Stimulated activated naive CD8-positive, alpha-beta T cell treated with anti-CD3 and anti-CD28 coated beads, Interleukin-15, Interleukin-2, amounts not matched to agents 100 U/mL and 50 U/mL, for 24 hours (primary cell): ENCODE measurements at regions not wholly inside any gene's neighbourhood (a gene's known extent, or its start where the extent isn't known, plus 50 kb on each side); places are given as distances from the start of the nearest gene placed in this dataset.
A peak's percentile ranks its signal among the peaks of the same experiment; 100 is the strongest.
"Not testable (repeated sequence)": the region's sequence is repeated elsewhere in the genome, so short reads cannot be mapped to it uniquely, and the experiment has no call there.

ENCODE experiments used
- ATAC-seq: fragments of 150-1000 bp; cut with Tn5 transposase; one replicate; pipeline ENCODE4 v1.10.0; 2021
- DNase-seq: peaks from one replicate; pipeline ENCODE4 v3.0.0; 2021

- DNase-seq (no peak), ATAC-seq (no peak)
Measured at GRCh38 chr3:196147116-196147515, 64.1 kb downstream of the ZDHHC19 start.

- no peak for DNase-seq
- no peak for ATAC-seq
Measured at GRCh38 chr3:196145468-196146262, 63.8 kb upstream of the TFRC start.

GRCh38 chr3:196144383-196145105 is 62.7 kb upstream of the TFRC start:
- DNase-seq (no peak), ATAC-seq (no peak)

GRCh38 chr3:196143708-196144382 is 62.0 kb upstream of the TFRC start:
- DNase-seq (no peak), ATAC-seq (no peak)

- ATAC-seq, result no peak
- DNase-seq, result no peak
Measured at GRCh38 chr3:196142202-196142956, 60.5 kb upstream of the TFRC start.

GRCh38 chr3:196141866-196142201 is 59.9 kb upstream of the TFRC start:
- no peak for DNase-seq
- no peak for ATAC-seq

- no peak for ATAC-seq
Measured at GRCh38 chr3:196141052-196141865, 59.4 kb upstream of the TFRC start.

GRCh38 chr3:196140224-196140623 is 58.3 kb upstream of the TFRC start:
- ATAC-seq, result no peak

More at GRCh38 chr3:196141052-196141865, 59.4 kb upstream of the TFRC start:
- no peak for DNase-seq

GRCh38 chr3:196139281-196139680 is 57.4 kb upstream of the TFRC start:
- ATAC-seq (no peak), DNase-seq (no peak)

More at GRCh38 chr3:196140224-196140623, 58.3 kb upstream of the TFRC start:
- DNase-seq, result peak; percentile 43

- no peak for ATAC-seq
- DNase-seq, result no peak
Measured at GRCh38 chr3:196138482-196139254, 56.8 kb upstream of the TFRC start.

- not testable (repeated sequence) for ATAC-seq, DNase-seq
Measured at GRCh38 chr3:196136640-196136989, 54.7 kb upstream of the TFRC start.

GRCh38 chr3:196135693-196136639 is 54.1 kb upstream of the TFRC start:
- no peak for DNase-seq
- ATAC-seq, result no peak

- ATAC-seq (no peak), DNase-seq (no peak)
Measured at GRCh38 chr3:196134691-196135090, 52.8 kb upstream of the TFRC start.

GRCh38 chr3:196133869-196134268 is 52.0 kb upstream of the TFRC start:
- ATAC-seq, DNase-seq: not testable (repeated sequence)

- DNase-seq, result no peak
- no peak for ATAC-seq
Measured at GRCh38 chr3:196131921-196132320, 50.0 kb upstream of the TFRC start.
